ENCODE measurements at regions not wholly inside any gene's neighbourhood (a gene's known extent, or its start where the extent isn't known, plus 50 kb on each side); places are given as distances from the start of the nearest gene placed in this dataset.

GRCh38 chr16:5575121-5575520 is 477.5 kb upstream of the EEF2KMT start:
- TF ChIP-seq CTCF (IDR thresholded peaks at IDR 0.05 in 8 of 11, conservative IDR thresholded peaks at IDR 0.05 in 3 of 11): no peak
- no peak for TF ChIP-seq POLR2AphosphoS5 (IDR thresholded peaks at IDR 0.05)
- TF ChIP-seq POLR2A (IDR thresholded peaks at IDR 0.05): no peak
